GM12878 (cell line): ENCODE measurements at regions not wholly inside any gene's neighbourhood (a gene's known extent, or its start where the extent isn't known, plus 50 kb on each side); places are given as distances from the start of the nearest gene placed in this dataset.

ENCODE experiments used
- BRCA1 ChIP-seq: IDR thresholded peaks from 2 replicates; pipeline ENCODE4 v1.6.1; 2011; ENCODE audit warnings: low read depth, low read length, improper control_type of control experiment
- HCFC1 ChIP-seq: fragments of 150-350 bp; IDR thresholded peaks from 2 replicates; pipeline ENCODE4 v1.6.1; 2014; ENCODE audit warnings: low read length
- MTA3 ChIP-seq: IDR thresholded peaks from 2 replicates; pipeline ENCODE4 v1.6.1; 2012; ENCODE audit warnings: low read length, inconsistent platforms, borderline replicate concordance
- NFXL1 ChIP-seq: fragments of 450-650 bp; IDR thresholded peaks from 2 replicates; pipeline ENCODE4 v1.6.1; 2017; ENCODE audit warnings: antibody characterized with exemption, mild to moderate bottlenecking, borderline replicate concordance
- TF ChIP-seq, protein P1 (sequence below): fragments of 450-650 bp; IDR thresholded peaks from 2 replicates; pipeline ENCODE4 v1.6.1; 2016; ENCODE audit warnings: mild to moderate bottlenecking, moderate library complexity, borderline replicate concordance
- TF ChIP-seq, protein P2 (sequence below): fragments of 450-650 bp; IDR thresholded peaks from 2 replicates; pipeline ENCODE4 v1.6.1; 2017; ENCODE audit warnings: mild to moderate bottlenecking, moderate library complexity

DNA sequence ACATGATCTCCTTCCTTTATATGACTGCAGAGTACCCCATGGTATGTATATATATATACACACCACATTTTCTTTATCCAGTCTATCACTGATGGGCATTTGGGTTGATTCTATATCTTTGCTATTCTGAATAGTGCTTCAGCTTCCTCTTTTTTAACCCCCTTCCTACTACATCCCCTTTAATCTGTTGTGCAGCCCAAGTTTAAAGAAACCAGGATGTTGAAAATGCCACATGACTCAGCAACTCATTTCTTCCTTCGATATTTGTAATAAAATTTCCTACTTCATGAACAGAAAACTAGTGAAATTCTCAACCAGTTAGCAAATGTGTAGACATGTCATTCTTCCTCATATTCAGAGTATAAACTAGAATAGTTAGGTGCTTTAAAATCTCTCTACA lies 1245.7 kb upstream of the SORCS1 start (continued):
- TF ChIP-seq, protein P1, sequence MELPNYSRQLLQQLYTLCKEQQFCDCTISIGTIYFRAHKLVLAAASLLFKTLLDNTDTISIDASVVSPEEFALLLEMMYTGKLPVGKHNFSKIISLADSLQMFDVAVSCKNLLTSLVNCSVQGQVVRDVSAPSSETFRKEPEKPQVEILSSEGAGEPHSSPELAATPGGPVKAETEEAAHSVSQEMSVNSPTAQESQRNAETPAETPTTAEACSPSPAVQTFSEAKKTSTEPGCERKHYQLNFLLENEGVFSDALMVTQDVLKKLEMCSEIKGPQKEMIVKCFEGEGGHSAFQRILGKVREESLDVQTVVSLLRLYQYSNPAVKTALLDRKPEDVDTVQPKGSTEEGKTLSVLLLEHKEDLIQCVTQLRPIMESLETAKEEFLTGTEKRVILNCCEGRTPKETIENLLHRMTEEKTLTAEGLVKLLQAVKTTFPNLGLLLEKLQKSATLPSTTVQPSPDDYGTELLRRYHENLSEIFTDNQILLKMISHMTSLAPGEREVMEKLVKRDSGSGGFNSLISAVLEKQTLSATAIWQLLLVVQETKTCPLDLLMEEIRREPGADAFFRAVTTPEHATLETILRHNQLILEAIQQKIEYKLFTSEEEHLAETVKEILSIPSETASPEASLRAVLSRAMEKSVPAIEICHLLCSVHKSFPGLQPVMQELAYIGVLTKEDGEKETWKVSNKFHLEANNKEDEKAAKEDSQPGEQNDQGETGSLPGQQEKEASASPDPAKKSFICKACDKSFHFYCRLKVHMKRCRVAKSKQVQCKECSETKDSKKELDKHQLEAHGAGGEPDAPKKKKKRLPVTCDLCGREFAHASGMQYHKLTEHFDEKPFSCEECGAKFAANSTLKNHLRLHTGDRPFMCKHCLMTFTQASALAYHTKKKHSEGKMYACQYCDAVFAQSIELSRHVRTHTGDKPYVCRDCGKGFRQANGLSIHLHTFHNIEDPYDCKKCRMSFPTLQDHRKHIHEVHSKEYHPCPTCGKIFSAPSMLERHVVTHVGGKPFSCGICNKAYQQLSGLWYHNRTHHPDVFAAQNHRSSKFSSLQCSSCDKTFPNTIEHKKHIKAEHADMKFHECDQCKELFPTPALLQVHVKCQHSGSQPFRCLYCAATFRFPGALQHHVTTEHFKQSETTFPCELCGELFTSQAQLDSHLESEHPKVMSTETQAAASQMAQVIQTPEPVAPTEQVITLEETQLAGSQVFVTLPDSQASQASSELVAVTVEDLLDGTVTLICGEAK = no peak
- TF ChIP-seq NFXL1 (no peak), MTA3 (no peak), HCFC1 (no peak), BRCA1 (no peak)
- TF ChIP-seq, protein P2, sequence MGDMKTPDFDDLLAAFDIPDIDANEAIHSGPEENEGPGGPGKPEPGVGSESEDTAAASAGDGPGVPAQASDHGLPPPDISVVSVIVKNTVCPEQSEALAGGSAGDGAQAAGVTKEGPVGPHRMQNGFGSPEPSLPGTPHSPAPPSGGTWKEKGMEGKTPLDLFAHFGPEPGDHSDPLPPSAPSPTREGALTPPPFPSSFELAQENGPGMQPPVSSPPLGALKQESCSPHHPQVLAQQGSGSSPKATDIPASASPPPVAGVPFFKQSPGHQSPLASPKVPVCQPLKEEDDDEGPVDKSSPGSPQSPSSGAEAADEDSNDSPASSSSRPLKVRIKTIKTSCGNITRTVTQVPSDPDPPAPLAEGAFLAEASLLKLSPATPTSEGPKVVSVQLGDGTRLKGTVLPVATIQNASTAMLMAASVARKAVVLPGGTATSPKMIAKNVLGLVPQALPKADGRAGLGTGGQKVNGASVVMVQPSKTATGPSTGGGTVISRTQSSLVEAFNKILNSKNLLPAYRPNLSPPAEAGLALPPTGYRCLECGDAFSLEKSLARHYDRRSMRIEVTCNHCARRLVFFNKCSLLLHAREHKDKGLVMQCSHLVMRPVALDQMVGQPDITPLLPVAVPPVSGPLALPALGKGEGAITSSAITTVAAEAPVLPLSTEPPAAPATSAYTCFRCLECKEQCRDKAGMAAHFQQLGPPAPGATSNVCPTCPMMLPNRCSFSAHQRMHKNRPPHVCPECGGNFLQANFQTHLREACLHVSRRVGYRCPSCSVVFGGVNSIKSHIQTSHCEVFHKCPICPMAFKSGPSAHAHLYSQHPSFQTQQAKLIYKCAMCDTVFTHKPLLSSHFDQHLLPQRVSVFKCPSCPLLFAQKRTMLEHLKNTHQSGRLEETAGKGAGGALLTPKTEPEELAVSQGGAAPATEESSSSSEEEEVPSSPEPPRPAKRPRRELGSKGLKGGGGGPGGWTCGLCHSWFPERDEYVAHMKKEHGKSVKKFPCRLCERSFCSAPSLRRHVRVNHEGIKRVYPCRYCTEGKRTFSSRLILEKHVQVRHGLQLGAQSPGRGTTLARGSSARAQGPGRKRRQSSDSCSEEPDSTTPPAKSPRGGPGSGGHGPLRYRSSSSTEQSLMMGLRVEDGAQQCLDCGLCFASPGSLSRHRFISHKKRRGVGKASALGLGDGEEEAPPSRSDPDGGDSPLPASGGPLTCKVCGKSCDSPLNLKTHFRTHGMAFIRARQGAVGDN = no peak
